SK-N-SH (cell line): ENCODE measurements at regions not wholly inside any gene's neighbourhood (a gene's known extent, or its start where the extent isn't known, plus 50 kb on each side); places are given as distances from the start of the nearest gene placed in this dataset.

Experiments
- CTCF ChIA-PET: fragments of 300-600, 350-600 bp; formaldehyde crosslinking; extraction: SDS; loops from one replicate; lab custom pipeline; 2021; lab: Yijun Ruan, JAX
- POLR2A ChIA-PET: fragments of 350-600 bp; sonication (Branson Sonifier 250); formaldehyde crosslinking; extraction: SDS; loops from one replicate; lab custom pipeline; 2020; ENCODE audit warnings: antibody characterized with exemption, inconsistent platforms; lab: Yijun Ruan, JAX
- DNase-seq: peaks from one replicate; pipeline ENCODE4 v3.0.0; 2012
- H2AFZ ChIP-seq: fragments of 200-600 bp; sonication (generic); 2 replicates; pipeline ENCODE4 v1.8.1; 2016; ENCODE audit warnings: antibody characterized with exemption, mild to moderate bottlenecking, low read depth
- H3F3A ChIP-seq: fragments of 200-600 bp; sonication (generic); replicated peaks from 2 replicates; pipeline ENCODE3; 2016; ENCODE audit warnings: antibody characterized with exemption, mild to moderate bottlenecking; ENCODE audit not compliant: insufficient read depth
- H3K27ac ChIP-seq, 2 experiments: fragments of 200-500 bp in 1 of 2; fragments of 200-600 bp in 1 of 2; sonication (Bioruptor generic) in 1 of 2; sonication (generic), shearing (Covaris generic) in 1 of 2; 2 replicates each; pipeline versions ENCODE4 v1.5.1 to v1.6.1; 2014 to 2016; ENCODE audit warnings: low read depth in 2 of 2, inconsistent platforms in 1 of 2, low read length in 1 of 2, mild to moderate bottlenecking in 1 of 2, mixed read lengths in 1 of 2
- H3K27me3 ChIP-seq: fragments of 200-600 bp; sonication (generic), shearing (Covaris generic); 2 replicates; pipeline ENCODE4 v1.6.1; 2016; ENCODE audit warnings: mixed run types; ENCODE audit not compliant: insufficient read depth
- H3K36me3 ChIP-seq, 2 experiments: fragments of 200-500 bp in 1 of 2; fragments of 200-600 bp in 1 of 2; sonication (Bioruptor generic) in 1 of 2; sonication (generic) in 1 of 2; replicated peaks in 1 of 2; 2 replicates each; pipeline versions ENCODE3 to v1.5.1; 2014 to 2016; ENCODE audit warnings: low read length in 1 of 2, mild to moderate bottlenecking in 1 of 2; ENCODE audit not compliant: insufficient read depth in 2 of 2, control insufficient read depth in 1 of 2
- H3K4me1 ChIP-seq, 2 experiments: fragments of 200-500 bp in 1 of 2; fragments of 200-600 bp in 1 of 2; sonication (Bioruptor generic) in 1 of 2; sonication (generic), shearing (Covaris generic) in 1 of 2; 2 replicates each; pipeline versions ENCODE4 v1.5.1 to v1.6.1; 2014 to 2016; ENCODE audit warnings: low read depth in 1 of 2, low read length in 1 of 2, mixed run types in 1 of 2; ENCODE audit not compliant: insufficient read depth in 2 of 2, control insufficient read depth in 1 of 2
- H3K4me2 ChIP-seq: fragments of 200-600 bp; sonication (generic), shearing (Covaris generic); 2 replicates; pipeline ENCODE4 v1.6.1; 2017; ENCODE audit warnings: mixed run types
- H3K4me3 ChIP-seq, 2 experiments: fragments of 200-500 bp in 1 of 2; fragments of 200-600 bp in 1 of 2; sonication (Bioruptor generic) in 1 of 2; sonication (generic), shearing (Covaris generic) in 1 of 2; 2 replicates each; pipeline versions ENCODE4 v1.5.1 to v1.8.1; 2014 to 2016; ENCODE audit warnings: low read depth in 2 of 2, inconsistent platforms in 1 of 2, low read length in 1 of 2, mild to moderate bottlenecking in 1 of 2, mixed read lengths in 1 of 2, moderate library complexity in 1 of 2
- H3K79me2 ChIP-seq: fragments of 200-600 bp; sonication (generic); 2 replicates; pipeline ENCODE4 v1.8.1; 2017; ENCODE audit warnings: mild to moderate bottlenecking; ENCODE audit not compliant: insufficient read depth
- H3K9ac ChIP-seq: fragments of 200-600 bp; sonication (generic); 2 replicates; pipeline ENCODE4 v1.6.1; 2017; ENCODE audit warnings: mixed run types
- H3K9me2 ChIP-seq: fragments of 200-600 bp; sonication (generic); 2 replicates; pipeline ENCODE4 v1.6.1; 2017; ENCODE audit warnings: mixed run types
- H3K9me3 ChIP-seq: fragments of 200-600 bp; sonication (generic); 2 replicates; pipeline ENCODE4 v1.6.1; 2017; ENCODE audit warnings: mixed run types, mild to moderate bottlenecking, moderate library complexity
- H4K20me1 ChIP-seq: fragments of 200-600 bp; sonication (generic); 2 replicates; pipeline ENCODE4 v1.6.1; 2017; ENCODE audit warnings: mild to moderate bottlenecking, mixed run types; ENCODE audit not compliant: insufficient read depth
- ELF1 ChIP-seq: IDR thresholded peaks from 2 replicates; pipeline ENCODE4 v1.4.0; 2012
- EZH2phosphoT487 ChIP-seq: fragments of 200-600 bp; sonication (generic); IDR thresholded peaks from 2 replicates; pipeline ENCODE4 v1.6.1; 2017; ENCODE audit warnings: low read depth, mixed run types, mild to moderate bottlenecking, antibody characterized with exemption, moderate library complexity, borderline replicate concordance
- FOSL2 ChIP-seq: IDR thresholded peaks from 2 replicates; pipeline ENCODE4 v1.4.0; 2012; ENCODE audit warnings: low read depth, mild to moderate bottlenecking, moderate library complexity, borderline replicate concordance
- FOXJ3 ChIP-seq: sonication (generic); formaldehyde crosslinking; IDR thresholded peaks from 2 replicates; pipeline ENCODE4 v1.5.1; 2020; ENCODE audit warnings: mild to moderate bottlenecking, missing genetic modification reagents
- FOXM1 ChIP-seq: IDR thresholded peaks from 2 replicates; pipeline ENCODE4 v1.4.0; 2012; ENCODE audit warnings: low read depth, mild to moderate bottlenecking
- GABPA ChIP-seq: IDR thresholded peaks from 2 replicates; pipeline ENCODE4 v1.4.0; 2012; ENCODE audit warnings: low read depth, mild to moderate bottlenecking
- MEF2A ChIP-seq: IDR thresholded peaks from 2 replicates; pipeline ENCODE4 v1.4.0; 2012; ENCODE audit warnings: low read depth, borderline replicate concordance
- NRF1 ChIP-seq: IDR thresholded peaks from 2 replicates; pipeline ENCODE4 v1.6.1; 2012; ENCODE audit warnings: low read depth, mild to moderate bottlenecking, low read length
- POLR2AphosphoS5 ChIP-seq: IDR thresholded peaks from 2 replicates; pipeline ENCODE4 v1.6.1; 2012; ENCODE audit warnings: low read depth, low read length
- SMC3 ChIP-seq: IDR thresholded peaks from 2 replicates; pipeline ENCODE4 v1.6.1; 2012; ENCODE audit warnings: low read depth, low read length, improper control_type of control experiment
- TEAD4 ChIP-seq: IDR thresholded peaks from 2 replicates; pipeline ENCODE4 v1.4.0; 2012; ENCODE audit warnings: mild to moderate bottlenecking, borderline replicate concordance; ENCODE audit not compliant: insufficient read depth
- WGBS: methylation state at CpG from one replicate; pipeline ENCODE4 v1.1.6; 2017; ENCODE audit warnings: low lambda C conversion rate; 5-methylcytosine and 5-hydroxymethylcytosine counted together
- TF ChIP-seq, protein P1 (sequence below): IDR thresholded peaks from 2 replicates; pipeline ENCODE4; 2012
- TF ChIP-seq, protein P2 (sequence below): fragments of 200-600 bp; sonication (generic); IDR thresholded peaks from 2 replicates; pipeline ENCODE4 v1.6.1; 2017; ENCODE audit warnings: antibody characterized with exemption, mild to moderate bottlenecking, moderate library complexity
- TF ChIP-seq, protein P3 (sequence below): IDR thresholded peaks from 2 replicates; pipeline ENCODE4 v1.4.0; 2012; ENCODE audit warnings: low read depth

- no peak overlapping the region for H3K4me3 ChIP-seq
- H3K79me2 ChIP-seq: no peaks in the 10 kb centered on the region
- H3K9me3 ChIP-seq: no peaks in the 10 kb centered on the region
- ChIA-PET POLR2A (no interaction called here), CTCF (no interaction called here)
- no peak overlapping the region for H3K4me2 ChIP-seq
- H3K9ac ChIP-seq: no peak overlapping the region
- H3K4me1 ChIP-seq: no peaks in the 10 kb centered on the region
- 6% methylated on average over 7 of the region's 7 CpGs for WGBS
- peaks cover 13% of the 10 kb centered on the region; the same call in 1 of the 2 replicates for H3K27me3 ChIP-seq
- no peaks in the 10 kb centered on the region for H4K20me1 ChIP-seq
- DNase-seq: no peak
- no peaks in the 10 kb centered on the region for H3K36me3 ChIP-seq
- no peaks in the 10 kb centered on the region for H3K9me2 ChIP-seq
- TF ChIP-seq NRF1 (no peak), FOXM1 (no peak), POLR2AphosphoS5 (no peak), SMC3 (peak; percentile 5; the same call in 1 of the 2 replicates), GABPA (no peak)
- TF ChIP-seq, protein P1, sequence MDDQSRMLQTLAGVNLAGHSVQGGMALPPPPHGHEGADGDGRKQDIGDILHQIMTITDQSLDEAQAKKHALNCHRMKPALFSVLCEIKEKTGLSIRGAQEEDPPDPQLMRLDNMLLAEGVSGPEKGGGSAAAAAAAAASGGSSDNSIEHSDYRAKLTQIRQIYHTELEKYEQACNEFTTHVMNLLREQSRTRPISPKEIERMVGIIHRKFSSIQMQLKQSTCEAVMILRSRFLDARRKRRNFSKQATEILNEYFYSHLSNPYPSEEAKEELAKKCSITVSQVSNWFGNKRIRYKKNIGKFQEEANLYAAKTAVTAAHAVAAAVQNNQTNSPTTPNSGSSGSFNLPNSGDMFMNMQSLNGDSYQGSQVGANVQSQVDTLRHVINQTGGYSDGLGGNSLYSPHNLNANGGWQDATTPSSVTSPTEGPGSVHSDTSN: no peak
- TF ChIP-seq, protein P2, sequence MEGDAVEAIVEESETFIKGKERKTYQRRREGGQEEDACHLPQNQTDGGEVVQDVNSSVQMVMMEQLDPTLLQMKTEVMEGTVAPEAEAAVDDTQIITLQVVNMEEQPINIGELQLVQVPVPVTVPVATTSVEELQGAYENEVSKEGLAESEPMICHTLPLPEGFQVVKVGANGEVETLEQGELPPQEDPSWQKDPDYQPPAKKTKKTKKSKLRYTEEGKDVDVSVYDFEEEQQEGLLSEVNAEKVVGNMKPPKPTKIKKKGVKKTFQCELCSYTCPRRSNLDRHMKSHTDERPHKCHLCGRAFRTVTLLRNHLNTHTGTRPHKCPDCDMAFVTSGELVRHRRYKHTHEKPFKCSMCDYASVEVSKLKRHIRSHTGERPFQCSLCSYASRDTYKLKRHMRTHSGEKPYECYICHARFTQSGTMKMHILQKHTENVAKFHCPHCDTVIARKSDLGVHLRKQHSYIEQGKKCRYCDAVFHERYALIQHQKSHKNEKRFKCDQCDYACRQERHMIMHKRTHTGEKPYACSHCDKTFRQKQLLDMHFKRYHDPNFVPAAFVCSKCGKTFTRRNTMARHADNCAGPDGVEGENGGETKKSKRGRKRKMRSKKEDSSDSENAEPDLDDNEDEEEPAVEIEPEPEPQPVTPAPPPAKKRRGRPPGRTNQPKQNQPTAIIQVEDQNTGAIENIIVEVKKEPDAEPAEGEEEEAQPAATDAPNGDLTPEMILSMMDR: peak; percentile 51; the same call in 1 of the 2 replicates
- TF ChIP-seq, protein P3, sequence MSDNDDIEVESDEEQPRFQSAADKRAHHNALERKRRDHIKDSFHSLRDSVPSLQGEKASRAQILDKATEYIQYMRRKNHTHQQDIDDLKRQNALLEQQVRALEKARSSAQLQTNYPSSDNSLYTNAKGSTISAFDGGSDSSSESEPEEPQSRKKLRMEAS: no peak
- no peak overlapping the region for H3K27ac ChIP-seq
- H3F3A ChIP-seq: no peaks in the 10 kb centered on the region
- H2AFZ ChIP-seq: no peak overlapping the region
These were observed 232.6 kb downstream of the UQCRFS1 start for GRCh38 chr19:28980236-28980868.

GRCh38 chr19:28977826-28978225 is 235.1 kb downstream of the UQCRFS1 start:
- Histone ChIP-seq H3K79me2 (no peaks in the 10 kb centered on the region), H4K20me1 (no peaks in the 10 kb centered on the region), H3K36me3 (no peaks in the 10 kb centered on the region)
- no peak for DNase-seq
- TF ChIP-seq POLR2AphosphoS5 (no peak), MEF2A (no peak), ELF1 (no peak), FOSL2 (no peak), EZH2phosphoT487 (no peak), TEAD4 (no peak), FOXJ3 (CRISPR knock-in tag) (no peak)
- TF ChIP-seq, protein P2: peak; percentile 33; the same call in 1 of the 2 replicates
- TF ChIP-seq, all 33 proteins: peak for 1
- Histone ChIP-seq H3K4me2 (no peak overlapping the region), H3F3A (no peaks in the 10 kb centered on the region), H3K9ac (no peak overlapping the region), H2AFZ (0 out of 2 replicates have a peak overlapping the region, but pooled peaks have one; percentile 36), H3K27me3 (no peaks in the 10 kb centered on the region), H3K9me3 (no peaks in the 10 kb centered on the region), H3K9me2 (no peaks in the 10 kb centered on the region), H3K27ac (no peak overlapping the region), H3K4me3 (no peak overlapping the region), H3K4me1 (no peaks in the 10 kb centered on the region)
- 21% methylated on average over 5 of the region's 5 CpGs for WGBS
- ChIA-PET POLR2A (no interaction called here), CTCF (no interaction called here)
